ENCODE measurements at regions not wholly inside any gene's neighbourhood (a gene's known extent, or its start where the extent isn't known, plus 50 kb on each side); places are given as distances from the start of the nearest gene placed in this dataset.

GRCh38 chr7:41786404-41786803 is 83.5 kb upstream of the INHBA start:
- no peaks in the 10 kb centered on the region for H3K4me1 Mint-ChIP-seq (ENCODE audit: low read depth, unreplicated experiment)
- ChIA-PET CTCF (no interaction called here), POLR2A (no interaction called here)
- no peaks in the 10 kb centered on the region; the same call in 1 of the 2 replicates for H3K27me3 ChIP-seq (replicated peaks; ENCODE audit: control insufficient read depth, insufficient read depth, low read length)
- intact Hi-C loops (cut with micrococcal nuclease; ENCODE audit: unreplicated experiment) = no loop called here
- no peaks in the 10 kb centered on the region for H3K36me3 ChIP-seq (ENCODE audit: control insufficient read depth, insufficient read depth, low read length)
- H3K36me3 Mint-ChIP-seq (ENCODE audit: insufficient read depth, unreplicated experiment) = no peaks in the 10 kb centered on the region
- no peaks in the 10 kb centered on the region for H3K9me3 ChIP-seq
- TF ChIP-seq, protein P1, sequence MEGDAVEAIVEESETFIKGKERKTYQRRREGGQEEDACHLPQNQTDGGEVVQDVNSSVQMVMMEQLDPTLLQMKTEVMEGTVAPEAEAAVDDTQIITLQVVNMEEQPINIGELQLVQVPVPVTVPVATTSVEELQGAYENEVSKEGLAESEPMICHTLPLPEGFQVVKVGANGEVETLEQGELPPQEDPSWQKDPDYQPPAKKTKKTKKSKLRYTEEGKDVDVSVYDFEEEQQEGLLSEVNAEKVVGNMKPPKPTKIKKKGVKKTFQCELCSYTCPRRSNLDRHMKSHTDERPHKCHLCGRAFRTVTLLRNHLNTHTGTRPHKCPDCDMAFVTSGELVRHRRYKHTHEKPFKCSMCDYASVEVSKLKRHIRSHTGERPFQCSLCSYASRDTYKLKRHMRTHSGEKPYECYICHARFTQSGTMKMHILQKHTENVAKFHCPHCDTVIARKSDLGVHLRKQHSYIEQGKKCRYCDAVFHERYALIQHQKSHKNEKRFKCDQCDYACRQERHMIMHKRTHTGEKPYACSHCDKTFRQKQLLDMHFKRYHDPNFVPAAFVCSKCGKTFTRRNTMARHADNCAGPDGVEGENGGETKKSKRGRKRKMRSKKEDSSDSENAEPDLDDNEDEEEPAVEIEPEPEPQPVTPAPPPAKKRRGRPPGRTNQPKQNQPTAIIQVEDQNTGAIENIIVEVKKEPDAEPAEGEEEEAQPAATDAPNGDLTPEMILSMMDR (IDR thresholded peaks at IDR 0.05; ENCODE audit: insufficient read depth in 1 of 2, low read depth in 1 of 2, low read length in 1 of 2, severe bottlenecking in 1 of 2, unreplicated experiment in 1 of 2) = no peak
- no peak overlapping the region for H3K4me3 ChIP-seq (ENCODE audit: low read depth, low read length)
- H3K27me3 Mint-ChIP-seq (ENCODE audit: insufficient read depth, unreplicated experiment) = peaks cover 16% of the 10 kb centered on the region
- no peaks in the 10 kb centered on the region for H3K9me3 Mint-ChIP-seq (ENCODE audit: unreplicated experiment)
- H3K27ac Mint-ChIP-seq (ENCODE audit: unreplicated experiment) = no peak overlapping the region
- no peaks in the 10 kb centered on the region for H3K4me1 ChIP-seq
- DNase-seq = no peak
- no peak overlapping the region for H3K4me3 Mint-ChIP-seq (ENCODE audit: unreplicated experiment)
- BruUV-seq (replicated peaks) = no TSS peak

GRCh38 chr7:41785840-41786239 is 83.0 kb upstream of the INHBA start:
- no peak for DNase-seq
- Histone ChIP-seq H3K36me3 (ENCODE audit: control insufficient read depth, insufficient read depth, low read length) (no peaks in the 10 kb centered on the region), H3K4me3 (ENCODE audit: low read depth, low read length) (no peak overlapping the region), H3K27me3 (replicated peaks; ENCODE audit: control insufficient read depth, insufficient read depth, low read length) (no peaks in the 10 kb centered on the region; the same call in 1 of the 2 replicates), H3K9me3 (no peaks in the 10 kb centered on the region), H3K4me1 (no peaks in the 10 kb centered on the region)
- CTCF ChIA-PET = no interaction called here
- Mint-ChIP-seq H3K4me3 (ENCODE audit: unreplicated experiment) (no peak overlapping the region), H3K27ac (ENCODE audit: unreplicated experiment) (no peak overlapping the region), H3K36me3 (ENCODE audit: insufficient read depth, unreplicated experiment) (no peaks in the 10 kb centered on the region), H3K4me1 (ENCODE audit: low read depth, unreplicated experiment) (no peaks in the 10 kb centered on the region), H3K9me3 (ENCODE audit: unreplicated experiment) (no peaks in the 10 kb centered on the region), H3K27me3 (ENCODE audit: insufficient read depth, unreplicated experiment) (peaks cover 14% of the 10 kb centered on the region)
- intact Hi-C loops (cut with micrococcal nuclease; ENCODE audit: unreplicated experiment) = no loop called here
- POLR2A ChIA-PET = no interaction called here
- TF ChIP-seq, protein P1 (IDR thresholded peaks at IDR 0.05; ENCODE audit: insufficient read depth in 1 of 2, low read depth in 1 of 2, low read length in 1 of 2, severe bottlenecking in 1 of 2, unreplicated experiment in 1 of 2) = no peak
- no TSS peak for BruUV-seq (replicated peaks)

DNA sequence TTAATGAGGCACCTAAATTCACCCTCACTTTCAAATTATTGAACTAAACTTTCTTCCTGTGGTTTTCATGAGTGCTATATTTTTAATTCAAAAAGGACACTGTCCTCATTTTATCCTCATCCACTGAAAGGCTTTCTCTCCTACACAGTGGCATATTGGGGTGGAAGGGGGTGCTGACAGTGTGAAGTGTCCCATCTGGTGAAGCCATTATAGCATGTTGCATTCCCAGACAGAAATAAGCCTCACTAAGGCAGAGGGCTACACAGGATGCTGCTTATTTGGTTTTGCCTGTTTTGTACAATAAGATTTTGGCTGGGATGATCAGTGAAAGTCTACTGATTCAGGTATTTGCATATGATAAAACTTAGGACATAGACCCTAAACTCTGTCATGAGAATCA is 82.4 kb upstream of the INHBA start:
- ChIA-PET CTCF (no interaction called here), POLR2A (no interaction called here)
- no peaks in the 10 kb centered on the region for H3K36me3 Mint-ChIP-seq (ENCODE audit: insufficient read depth, unreplicated experiment)
- H3K36me3 ChIP-seq (ENCODE audit: control insufficient read depth, insufficient read depth, low read length) = no peaks in the 10 kb centered on the region
- H3K27ac Mint-ChIP-seq (ENCODE audit: unreplicated experiment) = no peak overlapping the region
- H3K9me3 ChIP-seq = no peaks in the 10 kb centered on the region
- intact Hi-C loops (cut with micrococcal nuclease; ENCODE audit: unreplicated experiment) = no loop called here
- H3K4me3 ChIP-seq (ENCODE audit: low read depth, low read length) = no peak overlapping the region
- H3K27me3 Mint-ChIP-seq (ENCODE audit: insufficient read depth, unreplicated experiment) = peaks cover 13% of the 10 kb centered on the region
- DNase-seq = no peak
- no peak overlapping the region for H3K4me3 Mint-ChIP-seq (ENCODE audit: unreplicated experiment)
- BruUV-seq (replicated peaks) = no TSS peak
- no peaks in the 10 kb centered on the region for H3K4me1 ChIP-seq
- TF ChIP-seq, protein P1 (IDR thresholded peaks at IDR 0.05; ENCODE audit: insufficient read depth in 1 of 2, low read depth in 1 of 2, low read length in 1 of 2, severe bottlenecking in 1 of 2, unreplicated experiment in 1 of 2) = no peak
- no peaks in the 10 kb centered on the region for H3K9me3 Mint-ChIP-seq (ENCODE audit: unreplicated experiment)
- H3K4me1 Mint-ChIP-seq (ENCODE audit: low read depth, unreplicated experiment) = no peaks in the 10 kb centered on the region
- H3K27me3 ChIP-seq (replicated peaks; ENCODE audit: control insufficient read depth, insufficient read depth, low read length) = no peaks in the 10 kb centered on the region; the same call in 1 of the 2 replicates
